T-helper 1 cell (primary cell): ENCODE measurements at regions not wholly inside any gene's neighbourhood (a gene's known extent, or its start where the extent isn't known, plus 50 kb on each side); places are given as distances from the start of the nearest gene placed in this dataset.

Experiments
- DNase-seq, 5 donors: peaks; one replicate each; pipeline ENCODE4 v3.0.0-alpha.2; 2012 to 2020

DNA sequence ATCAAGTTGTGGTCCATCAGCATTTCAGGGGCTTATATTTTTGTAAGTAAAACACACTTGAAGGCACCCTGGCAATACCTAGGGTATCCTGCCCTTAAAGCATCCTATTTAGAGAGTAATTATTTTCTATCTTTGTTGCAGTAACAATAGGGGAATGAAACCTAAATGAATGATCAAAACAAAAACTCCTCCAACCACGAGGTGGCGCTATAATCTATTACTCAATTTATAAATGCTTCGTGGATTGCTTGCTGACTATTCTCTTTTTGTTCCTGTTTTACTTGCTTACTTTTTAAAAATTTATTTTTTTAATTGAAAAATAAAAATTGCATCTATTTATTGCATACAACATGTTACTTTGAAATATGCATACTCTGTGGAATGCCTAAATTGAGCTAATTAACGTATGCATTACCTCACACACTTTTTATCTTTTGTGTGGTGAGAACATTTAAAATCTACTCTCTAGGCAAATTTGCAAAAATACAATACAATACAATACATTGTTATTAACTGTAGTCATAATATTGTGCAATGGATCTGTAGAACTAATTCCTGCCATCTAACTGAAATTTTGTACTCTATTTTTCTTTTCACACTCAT lies 147.7 kb upstream of the BMPER start:
- peak in 1 of 5 donors; percentile 6 for DNase-seq

DNA sequence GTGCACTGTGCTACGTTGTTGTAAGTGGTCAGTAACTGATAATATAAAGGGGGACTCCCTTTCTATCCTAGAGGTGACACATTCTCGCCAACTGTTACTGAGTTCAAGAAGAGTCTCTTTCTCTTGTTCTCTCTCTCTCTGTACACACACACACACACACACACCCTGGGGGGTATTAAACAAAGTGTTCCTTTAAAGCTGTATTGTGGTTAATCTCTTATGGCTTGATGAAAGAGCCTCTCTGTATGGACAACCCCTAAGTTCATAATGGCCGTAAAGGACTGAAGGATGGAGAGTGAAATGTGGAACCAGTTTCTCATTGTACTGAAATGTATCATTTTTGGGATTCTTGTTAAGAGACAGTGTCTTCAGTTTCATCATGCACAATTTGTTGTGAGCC lies 145.2 kb upstream of the BMPER start:
- no peak for DNase-seq

DNA sequence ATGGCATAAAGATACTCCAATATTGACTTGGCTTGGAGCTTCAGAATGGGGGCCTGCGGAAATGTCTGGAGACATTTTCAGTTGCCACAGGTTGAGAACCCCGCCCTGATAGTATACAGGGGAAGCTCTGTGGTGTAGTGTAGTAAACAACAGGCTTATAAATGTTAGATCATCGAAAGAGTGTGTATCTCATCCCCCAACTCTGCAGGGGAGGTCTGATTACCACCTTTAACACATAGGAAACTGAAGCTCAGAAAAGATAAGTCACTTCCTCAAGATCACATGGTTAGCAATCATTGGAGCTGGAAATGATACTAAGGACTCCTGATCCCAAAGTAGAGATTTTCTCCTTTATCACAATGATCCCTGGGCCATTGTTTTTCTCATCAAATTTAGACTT lies 144.5 kb upstream of the BMPER start:
- DNase-seq: no peak

DNA sequence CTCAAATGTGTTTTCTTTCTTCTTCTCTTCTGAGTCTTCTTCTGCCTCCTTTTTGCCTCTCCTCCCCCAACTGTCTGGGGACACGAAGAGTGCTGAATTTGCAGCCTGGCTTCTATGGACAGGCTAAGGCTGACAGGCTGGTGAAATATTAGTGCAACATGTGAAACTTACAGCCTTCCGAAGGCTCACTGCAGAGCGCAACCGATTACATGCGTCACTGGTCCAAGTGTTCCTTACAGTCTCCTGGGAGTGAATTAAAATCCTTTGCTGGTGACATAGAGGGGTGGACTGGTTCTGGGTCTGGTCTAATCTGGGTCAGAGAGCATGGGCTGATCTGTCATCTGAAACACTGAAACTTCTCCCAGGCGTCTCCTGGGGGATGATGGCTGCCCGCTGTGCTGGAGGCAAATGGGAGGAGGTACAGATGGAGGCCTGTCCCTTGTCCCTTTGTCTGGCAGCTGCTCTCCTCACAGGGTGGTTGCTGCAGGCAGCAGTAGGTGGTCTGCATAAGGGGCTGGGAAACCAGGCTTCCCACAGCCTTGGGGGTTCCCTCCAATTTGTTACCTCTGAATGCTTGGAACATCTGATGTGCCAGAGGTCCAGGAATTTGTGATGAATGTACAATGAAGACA lies 143.8 kb upstream of the BMPER start:
- no peak for DNase-seq

- no peak for DNase-seq
These were observed 143.0 kb upstream of the BMPER start for GRCh38 chr7:33762151-33762910.

- DNase-seq: no peak
These were observed 142.4 kb upstream of the BMPER start for GRCh38 chr7:33762911-33763306.

DNA sequence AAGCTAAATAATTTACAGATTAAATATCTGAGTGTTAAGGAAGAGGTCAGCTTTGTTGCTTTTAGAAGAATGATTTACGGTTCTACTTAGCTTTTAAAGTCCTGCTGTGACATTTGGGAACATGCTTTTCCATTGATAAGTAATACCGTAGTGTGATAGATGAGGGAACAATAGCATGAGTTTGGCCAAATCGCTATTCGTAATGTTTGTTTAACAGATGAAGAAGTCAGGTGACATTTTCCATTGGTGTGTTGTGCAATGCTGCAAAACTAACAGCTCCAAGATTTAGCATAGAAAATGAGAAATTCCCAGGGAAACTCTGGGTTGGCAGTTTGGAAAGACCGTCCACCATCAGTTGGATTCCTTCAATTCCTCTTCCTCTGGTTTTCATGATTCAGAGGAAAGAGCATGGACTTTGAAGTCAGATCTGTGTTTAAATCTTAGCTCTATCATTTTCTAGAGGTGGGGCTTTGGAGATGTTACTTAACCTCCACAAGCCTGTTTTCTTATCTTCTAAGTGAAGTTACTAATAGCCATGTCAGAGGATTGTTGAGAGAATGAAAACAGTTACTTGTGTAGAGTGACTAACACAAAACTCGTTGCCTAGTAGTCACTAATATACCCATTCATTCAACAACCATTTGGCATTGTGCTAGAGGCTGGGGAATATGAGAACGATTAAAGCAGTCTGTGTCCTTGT lies 140.4 kb upstream of the BMPER start:
- DNase-seq: no peak

GRCh38 chr7:33766405-33766804 lies 138.9 kb upstream of the BMPER start:
- no peak for DNase-seq

DNA sequence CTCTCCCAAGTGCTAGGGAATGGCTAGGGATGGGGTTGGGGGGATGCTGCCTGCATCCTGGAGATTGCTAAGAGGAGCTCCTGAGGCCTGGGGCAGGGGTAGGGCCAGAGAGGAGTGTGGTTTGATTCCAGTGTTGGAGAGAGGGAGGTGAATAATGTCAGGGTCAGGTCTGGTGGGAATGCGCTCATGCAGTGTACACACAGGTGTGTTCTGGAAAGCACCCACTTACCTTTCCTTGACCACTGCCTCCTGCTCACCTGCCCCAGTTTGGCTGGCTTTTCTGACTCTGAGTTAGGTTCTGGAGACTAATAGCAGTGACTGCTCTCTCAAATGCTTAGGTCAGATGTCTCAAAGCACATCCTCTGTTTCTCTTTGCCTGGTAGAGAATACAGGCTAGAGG lies 135.4 kb upstream of the BMPER start:
- DNase-seq: no peak

DNA sequence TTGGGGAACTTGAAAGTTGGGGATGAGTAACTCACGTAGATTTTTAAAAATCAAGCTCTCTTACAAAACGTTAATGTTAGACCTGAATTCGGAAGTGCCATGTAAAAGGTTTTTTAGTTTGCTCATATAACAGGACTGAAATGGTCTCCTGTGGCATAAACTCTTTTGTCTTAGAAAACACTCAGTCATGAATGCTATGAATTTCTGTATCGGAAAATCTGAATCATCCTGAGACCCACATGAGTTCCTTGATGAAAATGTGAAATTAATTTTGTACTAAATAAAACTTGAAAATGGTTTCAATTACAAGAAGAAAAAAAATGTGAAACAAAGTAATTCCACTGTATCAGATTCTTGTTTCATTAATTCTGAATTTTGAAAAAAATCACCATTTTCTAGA lies 134.8 kb upstream of the BMPER start:
- DNase-seq: no peak

DNA sequence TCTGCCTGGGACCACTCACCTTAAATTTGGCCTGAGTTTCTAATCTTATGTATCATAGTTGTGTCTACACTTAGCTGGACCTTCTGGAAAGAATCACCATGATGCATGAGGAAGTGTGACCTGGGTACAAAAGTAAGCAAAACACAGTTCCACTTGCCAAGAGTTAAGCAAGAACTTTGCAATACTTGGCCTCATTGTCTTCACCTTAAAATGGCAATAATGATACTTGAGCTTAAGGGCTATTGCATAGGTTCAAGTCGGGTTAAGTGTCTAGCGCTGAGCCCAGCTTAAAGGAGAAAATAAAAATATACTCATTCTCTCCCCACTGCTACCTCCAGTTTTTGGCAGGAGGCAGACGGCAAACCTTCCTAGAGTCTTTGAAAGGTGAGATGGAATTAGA lies 133.9 kb upstream of the BMPER start:
- DNase-seq: no peak

DNA sequence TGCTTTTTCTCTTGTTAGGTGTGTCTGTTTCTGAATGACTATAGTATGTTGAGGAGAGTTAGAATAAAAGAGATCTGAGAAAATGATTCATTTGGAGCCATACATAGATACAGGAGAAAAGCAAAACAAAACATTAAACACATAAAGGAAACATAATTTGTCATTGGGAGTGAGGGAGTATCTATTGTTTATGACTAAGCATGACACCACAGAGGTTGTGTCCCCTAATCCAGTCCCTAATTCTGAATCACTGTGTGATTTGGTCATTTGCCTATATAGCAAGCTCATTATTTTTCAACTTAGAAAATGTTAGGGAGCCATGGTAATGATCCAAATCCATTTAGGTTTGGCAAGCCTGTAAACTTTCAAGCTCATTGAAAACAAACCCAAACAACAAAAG lies 132.3 kb upstream of the BMPER start:
- DNase-seq: no peak

DNA sequence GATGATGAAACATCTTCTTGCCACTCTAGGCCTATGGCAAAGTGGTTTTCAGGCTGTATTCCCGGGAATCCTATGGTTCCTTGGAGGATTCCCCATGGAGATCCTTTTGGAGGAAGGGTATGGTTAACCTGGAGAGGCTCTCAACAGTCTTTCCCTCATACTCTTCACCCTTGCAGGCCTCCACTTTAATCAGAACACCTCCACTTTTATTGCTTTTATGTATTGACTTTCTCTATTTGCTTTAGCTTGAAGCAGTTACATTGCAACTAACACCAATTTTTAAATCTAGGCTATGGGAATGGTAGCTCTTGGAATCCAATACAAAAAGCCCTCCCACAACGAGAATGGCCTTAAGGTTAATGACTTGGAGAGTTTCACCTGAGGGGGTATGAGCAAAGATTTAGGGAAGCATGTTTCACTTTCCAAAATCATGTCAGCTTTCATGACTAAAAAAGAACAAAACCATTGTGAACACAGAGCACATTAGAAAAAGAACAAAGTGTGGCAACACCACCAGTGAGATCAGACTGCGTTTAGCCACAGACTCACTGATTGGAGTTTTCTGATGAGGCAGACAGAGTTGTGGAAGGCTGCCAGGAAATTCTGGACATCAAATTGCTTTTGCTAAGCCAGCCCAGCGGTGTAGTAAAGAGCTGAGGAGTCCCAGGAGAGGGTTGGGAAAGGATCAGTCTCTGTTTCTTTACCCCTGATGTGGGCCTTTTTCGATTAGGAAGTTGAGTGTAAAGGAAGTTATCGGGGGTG lies 130.4 kb upstream of the BMPER start:
- no peak for DNase-seq

GRCh38 chr7:33775790-33776189 lies 129.5 kb upstream of the BMPER start:
- DNase-seq: no peak

DNA sequence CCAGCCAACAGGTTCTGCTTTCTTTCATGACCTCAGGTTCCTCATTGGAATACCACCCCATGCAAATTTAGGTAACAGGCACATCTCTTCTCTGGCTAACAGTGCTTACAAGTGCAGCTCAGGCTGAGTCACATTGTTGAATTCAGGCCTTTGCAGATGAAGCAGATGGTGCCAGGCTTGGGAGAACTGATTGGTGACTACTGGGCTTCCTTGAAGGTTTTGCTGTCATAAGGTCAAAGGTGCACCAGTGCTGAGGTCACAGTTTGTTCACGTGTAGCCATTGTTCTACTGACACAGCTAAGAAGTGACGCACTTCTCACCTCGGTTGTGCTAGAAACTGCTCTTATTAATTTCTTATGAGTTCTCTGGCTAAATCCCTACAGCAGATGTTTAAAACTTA lies 128.6 kb upstream of the BMPER start:
- DNase-seq: no peak

DNA sequence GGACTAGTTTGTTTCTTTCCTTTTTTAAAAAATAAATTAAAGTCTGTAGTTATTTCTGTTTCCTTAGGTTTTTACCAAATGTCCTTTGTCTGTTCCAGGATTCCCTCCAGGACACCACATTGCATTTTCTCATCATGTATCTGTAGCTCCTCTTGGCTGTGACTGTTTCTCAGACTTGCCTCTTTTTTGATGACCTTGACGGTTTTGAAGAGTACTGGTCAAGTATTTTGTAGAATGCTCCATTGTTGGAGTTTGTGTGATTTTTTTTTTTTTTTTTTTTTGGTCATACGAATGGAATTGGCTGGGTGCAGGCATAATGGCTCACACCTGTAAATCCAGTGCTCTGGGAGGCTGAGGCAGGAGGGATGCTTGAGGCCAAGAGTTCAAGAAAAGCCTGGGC lies 127.1 kb upstream of the BMPER start:
- DNase-seq: no peak

- no peak for DNase-seq
These were observed 126.1 kb upstream of the BMPER start for GRCh38 chr7:33779216-33779615.

DNA sequence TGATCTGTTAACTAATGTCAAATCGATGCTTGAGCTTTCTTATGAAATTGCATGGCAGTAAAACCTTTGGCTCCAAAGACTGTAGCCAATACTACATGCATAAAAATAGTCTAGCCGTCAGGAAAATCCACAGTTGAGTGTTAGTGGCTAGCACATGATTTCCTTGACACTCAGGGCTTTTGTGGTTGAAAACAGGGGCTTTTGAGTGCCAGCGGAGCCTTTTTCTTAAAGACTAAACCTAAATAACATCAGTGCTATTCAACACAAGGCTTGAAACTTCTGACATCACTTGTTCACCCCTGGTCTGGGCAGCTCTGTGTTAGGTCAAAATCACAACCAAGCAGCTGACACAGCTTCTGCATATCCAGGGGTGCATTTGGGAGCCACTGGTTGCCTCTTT lies 124.2 kb upstream of the BMPER start:
- DNase-seq: no peak

DNA sequence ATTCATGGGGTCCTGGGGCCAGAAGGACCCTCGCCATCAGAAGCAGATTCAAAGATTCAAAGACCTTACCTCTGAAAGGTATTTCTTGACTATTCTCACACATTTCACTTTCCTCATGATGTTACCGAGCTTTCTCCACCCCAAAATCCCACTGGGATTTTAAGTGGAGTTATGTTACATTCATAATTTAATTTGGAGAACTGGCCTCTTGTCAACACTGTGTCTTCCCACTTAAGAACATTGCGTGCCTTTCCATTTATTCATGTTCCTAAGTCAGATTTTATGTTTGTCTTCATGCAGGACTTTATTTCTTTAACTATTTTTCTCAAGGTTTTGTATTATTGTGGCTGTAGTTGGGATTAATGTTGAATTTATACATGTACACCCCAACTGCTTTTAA lies 123.5 kb upstream of the BMPER start:
- no peak for DNase-seq

- no peak for DNase-seq
These were observed 121.3 kb upstream of the BMPER start for GRCh38 chr7:33784000-33784399.

DNA sequence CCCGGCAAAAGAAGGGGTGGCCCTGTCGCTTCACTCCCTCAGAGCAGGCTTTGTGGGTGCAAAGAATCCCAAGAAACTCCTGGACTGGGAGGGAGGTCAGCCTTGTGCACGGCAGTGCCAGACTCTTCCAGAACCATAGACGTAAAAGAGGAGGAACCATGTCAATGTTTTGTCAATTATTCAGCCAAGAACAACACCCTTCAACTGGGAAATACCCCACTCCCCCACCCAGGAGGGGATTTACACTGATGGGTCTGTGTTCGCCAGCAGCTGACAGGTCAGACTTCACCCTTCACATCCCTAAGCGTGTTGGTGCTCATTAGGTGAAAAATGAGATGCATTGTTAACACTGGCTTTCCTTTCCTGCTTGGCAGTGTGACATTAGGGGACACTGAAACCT lies 116.8 kb upstream of the BMPER start:
- DNase-seq: no peak

GRCh38 chr7:33789871-33790630 lies 115.3 kb upstream of the BMPER start:
- DNase-seq: no peak
